ENCODE measurements at regions not wholly inside any gene's neighbourhood (a gene's known extent, or its start where the extent isn't known, plus 50 kb on each side); places are given as distances from the start of the nearest gene placed in this dataset.

DNA sequence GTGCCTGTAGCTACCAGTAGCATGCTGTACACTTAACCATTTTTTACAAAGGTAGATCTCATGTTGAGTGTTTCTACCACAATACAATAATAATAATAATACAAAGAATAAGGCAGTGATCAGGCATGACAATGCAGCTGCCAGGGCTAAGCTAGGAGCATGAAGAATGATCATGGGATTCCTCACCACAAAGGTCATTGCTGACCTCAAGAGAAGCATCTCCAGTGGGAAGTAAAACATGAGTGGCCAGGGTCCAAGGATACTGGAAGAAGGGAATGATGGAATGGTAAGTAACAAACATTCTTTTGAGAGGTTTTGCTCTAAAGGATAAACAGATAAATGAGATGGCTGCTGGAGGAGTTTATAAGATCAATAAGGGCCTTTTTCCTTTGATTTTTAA lies 591.1 kb downstream of the TNS3 start:
- TF ChIP-seq POLR2A (IDR thresholded peaks at IDR 0.05): no peak
- TF ChIP-seq, protein P1, sequence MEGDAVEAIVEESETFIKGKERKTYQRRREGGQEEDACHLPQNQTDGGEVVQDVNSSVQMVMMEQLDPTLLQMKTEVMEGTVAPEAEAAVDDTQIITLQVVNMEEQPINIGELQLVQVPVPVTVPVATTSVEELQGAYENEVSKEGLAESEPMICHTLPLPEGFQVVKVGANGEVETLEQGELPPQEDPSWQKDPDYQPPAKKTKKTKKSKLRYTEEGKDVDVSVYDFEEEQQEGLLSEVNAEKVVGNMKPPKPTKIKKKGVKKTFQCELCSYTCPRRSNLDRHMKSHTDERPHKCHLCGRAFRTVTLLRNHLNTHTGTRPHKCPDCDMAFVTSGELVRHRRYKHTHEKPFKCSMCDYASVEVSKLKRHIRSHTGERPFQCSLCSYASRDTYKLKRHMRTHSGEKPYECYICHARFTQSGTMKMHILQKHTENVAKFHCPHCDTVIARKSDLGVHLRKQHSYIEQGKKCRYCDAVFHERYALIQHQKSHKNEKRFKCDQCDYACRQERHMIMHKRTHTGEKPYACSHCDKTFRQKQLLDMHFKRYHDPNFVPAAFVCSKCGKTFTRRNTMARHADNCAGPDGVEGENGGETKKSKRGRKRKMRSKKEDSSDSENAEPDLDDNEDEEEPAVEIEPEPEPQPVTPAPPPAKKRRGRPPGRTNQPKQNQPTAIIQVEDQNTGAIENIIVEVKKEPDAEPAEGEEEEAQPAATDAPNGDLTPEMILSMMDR (IDR thresholded peaks at IDR 0.05): no peak
- no peaks in the 10 kb centered on the region for H3K36me3 ChIP-seq (replicated peaks in 1 of 2)

DNA sequence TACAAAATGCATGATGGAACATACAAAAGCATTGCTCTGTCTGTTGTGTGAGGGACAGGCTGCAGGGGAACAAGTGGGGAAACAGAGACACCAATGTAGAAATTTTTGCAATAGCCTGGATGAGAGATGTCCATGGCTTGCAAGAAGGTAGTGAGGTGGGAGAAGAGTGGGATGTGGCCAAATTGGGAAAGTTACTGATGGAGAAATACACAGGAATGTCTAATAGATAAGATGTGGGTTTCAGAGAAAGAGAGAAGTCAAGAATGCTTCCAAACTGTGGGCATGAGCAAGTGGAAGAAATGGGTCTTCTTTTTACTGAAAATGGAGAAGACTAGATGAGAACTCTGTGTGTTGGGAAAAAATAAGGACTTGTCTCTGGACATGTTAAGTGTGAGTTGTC lies 592.7 kb downstream of the TNS3 start:
- H3K4me1 ChIP-seq (replicated peaks in 1 of 2): no peaks in the 10 kb centered on the region
- H3K9me3 ChIP-seq (replicated peaks in 1 of 3): no peaks in the 10 kb centered on the region
- H3K27ac ChIP-seq: no peak overlapping the region
- H3K4me3 ChIP-seq: no peak overlapping the region
- DNase-seq: no peak
- intact Hi-C loops (cut with DNase I): no loop called here
- TF ChIP-seq POLR2A (IDR thresholded peaks at IDR 0.05): no peak
- TF ChIP-seq, protein P1 (IDR thresholded peaks at IDR 0.05): no peak
- H3K27me3 ChIP-seq: no peaks in the 10 kb centered on the region
- no peaks in the 10 kb centered on the region for H3K36me3 ChIP-seq (replicated peaks in 1 of 2)

More for the DNA sequence above, 591.1 kb downstream of the TNS3 start:
- Histone ChIP-seq H3K9me3 (replicated peaks in 1 of 3) (no peaks in the 10 kb centered on the region), H3K27ac (no peak overlapping the region), H3K27me3 (no peaks in the 10 kb centered on the region), H3K4me3 (no peak overlapping the region), H3K4me1 (replicated peaks in 1 of 2) (no peaks in the 10 kb centered on the region)
- DNase-seq: no peak
- intact Hi-C loops (cut with DNase I): no loop called here

DNA sequence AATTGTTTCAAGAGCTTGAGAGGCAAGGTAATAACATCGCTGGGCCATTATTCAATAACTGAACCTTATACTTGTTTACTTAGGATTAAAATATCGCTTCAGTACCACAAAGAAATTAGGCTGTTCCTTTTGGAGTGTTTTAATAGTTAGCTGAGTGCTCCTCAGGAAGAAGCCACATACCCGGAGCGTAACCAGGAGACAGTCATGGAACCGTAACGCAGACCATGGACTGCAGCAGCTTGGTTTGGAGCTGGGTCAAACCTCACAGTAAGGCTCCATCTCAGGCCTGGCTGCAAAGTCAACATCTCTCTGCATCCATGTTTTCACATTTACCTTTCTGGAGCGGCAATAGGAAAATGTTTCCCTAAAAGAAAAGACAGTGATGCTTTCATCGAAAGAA lies 599.0 kb downstream of the TNS3 start:
- no peaks in the 10 kb centered on the region for H3K27me3 ChIP-seq
- WGBS, 4 donors: 92 to 97% (median 96%) methylated on average over 8 of the region's 8 CpGs
- H3K27ac ChIP-seq: no peak overlapping the region
- H3K4me3 ChIP-seq: no peak overlapping the region
- no peaks in the 10 kb centered on the region for H3K9me3 ChIP-seq (replicated peaks in 1 of 3)
- H3K4me1 ChIP-seq (replicated peaks in 1 of 2): no peaks in the 10 kb centered on the region
- H3K36me3 ChIP-seq (replicated peaks in 1 of 2): no peaks in the 10 kb centered on the region
- TF ChIP-seq POLR2A (IDR thresholded peaks at IDR 0.05): no peak
- DNase-seq: no peak
- intact Hi-C loops (cut with DNase I): no loop called here

DNA sequence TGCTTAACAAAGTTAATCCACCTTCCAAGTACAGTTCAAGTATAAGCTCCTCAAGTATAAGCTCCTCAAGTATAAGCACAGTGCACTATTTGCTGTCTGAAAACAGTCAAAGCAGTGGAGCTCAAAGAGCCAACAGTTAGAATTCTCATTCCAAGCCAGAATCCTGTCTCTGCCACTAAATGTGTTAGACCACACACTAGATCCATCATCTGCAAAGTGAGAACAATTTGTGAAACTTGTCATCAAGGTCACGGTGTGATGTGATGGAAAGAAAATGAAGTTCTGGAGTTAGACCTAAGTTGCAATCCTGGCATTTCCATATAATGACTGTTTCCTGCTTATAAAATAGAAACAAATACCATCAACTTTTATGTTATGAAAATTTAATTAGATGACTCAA lies 602.5 kb downstream of the TNS3 start:
- Histone ChIP-seq H3K27me3 (no peaks in the 10 kb centered on the region), H3K27ac (no peak overlapping the region), H3K36me3 (replicated peaks in 1 of 2) (no peaks in the 10 kb centered on the region), H3K9me3 (replicated peaks in 1 of 3) (no peaks in the 10 kb centered on the region), H3K4me1 (replicated peaks in 1 of 2) (no peaks in the 10 kb centered on the region), H3K4me3 (no peak overlapping the region)
- 82 to 94% (median 86%) methylated on average over 1 of the region's 1 CpG for WGBS, 4 donors
- intact Hi-C loops (cut with DNase I): no loop called here
- DNase-seq: no peak
- no peak for TF ChIP-seq POLR2A (IDR thresholded peaks at IDR 0.05)
- TF ChIP-seq, protein P1 (IDR thresholded peaks at IDR 0.05): no peak

DNA sequence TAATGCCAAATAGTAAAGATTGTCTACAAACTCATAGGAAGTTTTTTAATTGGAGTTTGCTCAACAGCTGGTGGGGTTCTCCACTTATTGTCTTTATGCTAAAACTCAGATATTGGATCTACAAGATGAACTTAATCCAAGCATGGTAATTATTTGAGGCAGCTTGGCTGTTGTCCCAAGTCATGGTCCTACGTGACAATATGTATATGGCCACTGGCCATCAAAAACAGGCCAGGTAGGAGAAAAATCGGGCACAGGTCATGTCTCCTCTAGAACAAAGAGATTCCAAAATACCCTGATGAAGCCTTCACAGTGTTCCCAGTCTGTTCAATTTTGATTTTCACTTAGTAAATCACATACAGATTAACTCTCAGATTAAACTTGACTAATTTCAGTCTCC lies 606.4 kb downstream of the TNS3 start:
- intact Hi-C loops (cut with DNase I): no loop called here
- TF ChIP-seq, protein P1 (IDR thresholded peaks at IDR 0.05): no peak
- no peak for TF ChIP-seq POLR2A (IDR thresholded peaks at IDR 0.05)
- no peaks in the 10 kb centered on the region for H3K4me1 ChIP-seq (replicated peaks in 1 of 2)

More for the DNA sequence above, 606.4 kb downstream of the TNS3 start:
- H3K36me3 ChIP-seq (replicated peaks in 1 of 2): no peaks in the 10 kb centered on the region
- H3K9me3 ChIP-seq (replicated peaks in 1 of 3): no peaks in the 10 kb centered on the region
- WGBS, 4 donors: 84 to 93% (median 89%) methylated on average over 2 of the region's 2 CpGs
- H3K27ac ChIP-seq: no peak overlapping the region
- H3K27me3 ChIP-seq: no peaks in the 10 kb centered on the region
- no peak for DNase-seq
- no peak overlapping the region for H3K4me3 ChIP-seq

Measured in adrenal gland (tissue), 9 donors.